HCT116 (cell line): ENCODE measurements at regions not wholly inside any gene's neighbourhood (a gene's known extent, or its start where the extent isn't known, plus 50 kb on each side); places are given as distances from the start of the nearest gene placed in this dataset.

Source experiments
- ATAC-seq: fragments of 200-7000 bp; cut with Tn5 transposase; 2 replicates; pipeline ENCODE4 v1.9.1; 2020; ENCODE audit warnings: mild to moderate bottlenecking, moderate library complexity
- BruUV-seq: library from RNA; stranded (reverse); fragments of 400-500 nt; replicated peaks from 2 replicates; lab custom pipeline; 2021; lab: Mats Ljungman, UMichigan
- CTCF ChIA-PET: fragments of 300-600 bp; sonication (Branson Sonifier 250); formaldehyde crosslinking; loops from one replicate; lab custom pipeline; 2021; ENCODE audit warnings: antibody characterized with exemption; lab: Charles Lee
- POLR2A ChIA-PET: fragments of 300-600, 350-600 bp; sonication (Branson Sonifier 250); formaldehyde crosslinking; loops from one replicate; lab custom pipeline; 2021; ENCODE audit warnings: antibody characterized with exemption; lab: Charles Lee
- RAD21 ChIA-PET, 2 experiments: fragments of 300-600 bp; sonication (Branson Sonifier 250); formaldehyde crosslinking; loops; one replicate each; lab custom pipeline; 2023; ENCODE audit warnings: low total read pairs in 2 of 2; ENCODE audit not compliant: uncharacterized antibody in 2 of 2, unreplicated experiment in 2 of 2, low non-redundant PET in 1 of 2; lab: Charles Lee
- DNase-seq: peaks from one replicate; pipeline ENCODE4 v3.0.0-alpha.2; 2010; ENCODE audit warnings: low read depth, low spot score
- H2AFZ ChIP-seq: fragments of 200-600 bp; shearing (Covaris generic), sonication (generic); 2 replicates; pipeline ENCODE4 v1.6.1; 2017; ENCODE audit warnings: low read depth, mixed run types, mixed read lengths, antibody characterized with exemption, low read length; ENCODE audit not compliant: poor library complexity, severe bottlenecking
- H3K27ac ChIP-seq: 2 replicates; pipeline ENCODE4 v1.5.1; 2012; ENCODE audit warnings: low read depth, low read length
- H3K27me3 ChIP-seq: fragments of 200-600 bp; sonication (generic); 2 replicates; pipeline ENCODE4 v1.6.1; 2016; ENCODE audit warnings: mixed run types, low read length, mixed read lengths; ENCODE audit not compliant: insufficient read depth
- H3K36me3 ChIP-seq, 2 experiments: fragments of 200-500 bp in 1 of 2; fragments of 200-600 bp in 1 of 2; sonication (Bioruptor generic) in 1 of 2; sonication (generic) in 1 of 2; 2 replicates each; pipeline versions ENCODE4 v1.5.1 to v1.6.1; 2014 to 2016; ENCODE audit warnings: low read length in 2 of 2, inconsistent platforms in 1 of 2, mixed read lengths in 1 of 2, mixed run types in 1 of 2; ENCODE audit not compliant: insufficient read depth in 2 of 2, control insufficient read depth in 1 of 2
- H3K4me1 ChIP-seq, 2 experiments: fragments of 200-600 bp in 1 of 2; sonication (generic) in 1 of 2; 2 replicates each; pipeline versions ENCODE4 v1.5.1 to v1.6.1; 2012 to 2017; ENCODE audit warnings: low read length in 2 of 2, inconsistent platforms in 1 of 2, mild to moderate bottlenecking in 1 of 2, mixed read lengths in 1 of 2, mixed run types in 1 of 2, moderate library complexity in 1 of 2; ENCODE audit not compliant: insufficient read depth in 2 of 2, control insufficient read depth in 1 of 2
- H3K4me2 ChIP-seq: fragments of 200-600 bp; sonication (generic); 2 replicates; pipeline ENCODE4 v1.6.1; 2017; ENCODE audit warnings: mixed run types, low read length, mixed read lengths
- H3K4me3 ChIP-seq, 2 experiments: fragments of 200-600 bp in 1 of 2; sonication (generic) in 1 of 2; replicated peaks in 1 of 2; 2 replicates each; pipeline ENCODE4 v1.5.1; 2011 to 2016; ENCODE audit warnings: low read length in 2 of 2, control low read depth in 1 of 2, low read depth in 1 of 2, mild to moderate bottlenecking in 1 of 2, mixed read lengths in 1 of 2, mixed run types in 1 of 2
- H3K79me2 ChIP-seq: fragments of 200-600 bp; sonication (generic); 2 replicates; pipeline ENCODE4 v1.6.1; 2017; ENCODE audit warnings: mild to moderate bottlenecking, mixed run types, low read length, moderate library complexity, mixed read lengths; ENCODE audit not compliant: insufficient read depth
- H3K9ac ChIP-seq: fragments of 200-600 bp; sonication (generic); 2 replicates; pipeline ENCODE4 v1.6.1; 2016; ENCODE audit warnings: low read length, mixed read lengths
- H3K9me2 ChIP-seq: fragments of 200-600 bp; sonication (generic), shearing (Covaris generic); 2 replicates; pipeline ENCODE4 v1.6.1; 2017; ENCODE audit warnings: mixed run types, mild to moderate bottlenecking, moderate library complexity; ENCODE audit not compliant: insufficient read depth
- H3K9me3 ChIP-seq, 2 experiments: fragments of 200-500 bp in 1 of 2; fragments of 200-600 bp in 1 of 2; sonication (Bioruptor generic) in 1 of 2; sonication (generic) in 1 of 2; 2 replicates each; pipeline ENCODE4 v1.6.1; 2014 to 2017; ENCODE audit warnings: low read length in 2 of 2, mixed read lengths in 2 of 2, inconsistent platforms in 1 of 2, low read depth in 1 of 2, mild to moderate bottlenecking in 1 of 2, mixed run types in 1 of 2, moderate library complexity in 1 of 2; ENCODE audit not compliant: control insufficient read depth in 1 of 2, insufficient read depth in 1 of 2
- H4K20me1 ChIP-seq: fragments of 200-600 bp; sonication (generic), shearing (Covaris generic); 2 replicates; pipeline ENCODE4 v1.6.1; 2017; ENCODE audit warnings: mixed run types, mild to moderate bottlenecking, moderate library complexity; ENCODE audit not compliant: insufficient read depth
- ATF3 ChIP-seq: IDR thresholded peaks from 2 replicates; pipeline ENCODE4 v1.6.1; 2012
- CBX3 ChIP-seq: IDR thresholded peaks from 2 replicates; pipeline ENCODE4 v1.6.1; 2012; ENCODE audit warnings: low read depth
- ELF1 ChIP-seq: IDR thresholded peaks from 2 replicates; pipeline ENCODE4 v1.6.1; 2012; ENCODE audit warnings: low read depth, borderline replicate concordance
- EZH2 ChIP-seq: fragments of 200-600 bp; sonication (generic); IDR thresholded peaks from 2 replicates; pipeline ENCODE4 v1.6.1; 2017; ENCODE audit warnings: antibody characterized with exemption, mixed run types
- EZH2phosphoT487 ChIP-seq: fragments of 200-600 bp; IDR thresholded peaks from 2 replicates; pipeline ENCODE4 v1.6.1; 2018; ENCODE audit warnings: antibody characterized with exemption, borderline replicate concordance
- MAX ChIP-seq: IDR thresholded peaks from 2 replicates; pipeline ENCODE4 v1.6.1; 2012
- SIN3A ChIP-seq: IDR thresholded peaks from 2 replicates; pipeline ENCODE4 v1.6.1; 2012; ENCODE audit warnings: low read depth
- SP1 ChIP-seq: IDR thresholded peaks from 2 replicates; pipeline ENCODE4 v1.6.1; 2012; ENCODE audit warnings: low read depth
- YY1 ChIP-seq: IDR thresholded peaks from 2 replicates; pipeline ENCODE4 v1.6.1; 2011; ENCODE audit warnings: low read length, low read depth, moderate library complexity, mild to moderate bottlenecking; ENCODE audit not compliant: insufficient replicate concordance; ENCODE audit errors: extremely low read depth
- ZBTB33 ChIP-seq: IDR thresholded peaks from 2 replicates; pipeline ENCODE4 v1.6.1; 2011; ENCODE audit warnings: mild to moderate bottlenecking, low read length, moderate library complexity; ENCODE audit not compliant: insufficient replicate concordance; ENCODE audit errors: extremely low read depth
- ZFX ChIP-seq: fragments of 450-650 bp; IDR thresholded peaks from 2 replicates; pipeline ENCODE4 v1.6.1; 2017
- ZNF274 ChIP-seq: fragments of 200-500 bp; sonication (Bioruptor generic); IDR thresholded peaks from 2 replicates; pipeline ENCODE4 v1.6.1; 2014; ENCODE audit warnings: mild to moderate bottlenecking, low read depth, low read length, inconsistent platforms
- intact Hi-C: fragments of 100-400 bp; cut with micrococcal nuclease; formaldehyde crosslinking; loops from 2 replicates; pipeline ENCODE4 v1.10.0; 2022

GRCh38 chr11:46210856-46211255 is 66.6 kb upstream of the CREB3L1 start:
- intact Hi-C loops: no loop called here
- BruUV-seq: no TSS peak
- H3K27ac ChIP-seq: no peak overlapping the region
- ATAC-seq (no peak), DNase-seq (no peak)
- H3K9me2 ChIP-seq: no peaks in the 10 kb centered on the region
- H3K36me3 ChIP-seq: no peaks in the 10 kb centered on the region
- peak overlapping the region; percentile 0 for H2AFZ ChIP-seq
- ChIA-PET POLR2A (no interaction called here), CTCF (no interaction called here), RAD21 (no interaction called here)
- peaks cover 5 to 6% of the 10 kb centered on the region in 2 experiments; a peak in 3 of 4 replicates for H3K4me1 ChIP-seq
- H3K4me2 ChIP-seq: no peak overlapping the region
- H3K27me3 ChIP-seq: no peaks in the 10 kb centered on the region
- H4K20me1 ChIP-seq: no peaks in the 10 kb centered on the region
- no peak overlapping the region for H3K4me3 ChIP-seq
- H3K9ac ChIP-seq: no peak overlapping the region
- no peaks in the 10 kb centered on the region for H3K79me2 ChIP-seq
- no peaks in the 10 kb centered on the region for H3K9me3 ChIP-seq
- TF ChIP-seq MAX (no peak), ELF1 (no peak), SP1 (no peak), ATF3 (no peak), ZNF274 (no peak), ZBTB33 (no peak), EZH2phosphoT487 (no peak), CBX3 (no peak), ZFX (no peak), YY1 (no peak), EZH2 (no peak), SIN3A (no peak)
